ENCODE measurements at regions not wholly inside any gene's neighbourhood (a gene's known extent, or its start where the extent isn't known, plus 50 kb on each side); places are given as distances from the start of the nearest gene placed in this dataset.

DNA sequence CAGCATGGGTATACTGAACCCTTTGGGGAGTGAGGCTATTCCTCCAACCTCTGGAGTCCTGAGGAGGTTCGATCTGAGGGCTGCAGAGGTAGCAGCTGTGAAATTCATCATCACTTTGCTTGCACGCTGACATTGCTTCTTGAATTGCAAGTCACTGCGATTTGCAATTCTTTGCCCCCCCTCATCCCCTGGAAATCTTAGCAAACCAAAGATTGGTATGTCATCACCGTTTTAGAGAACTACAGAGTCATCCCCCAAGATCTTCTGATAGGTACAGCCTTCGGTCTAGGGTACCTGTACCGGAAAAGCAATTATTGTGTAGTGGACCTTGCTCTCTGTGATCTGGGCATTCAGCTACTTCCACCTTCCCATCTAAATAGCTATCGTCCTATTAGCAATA is 192.6 kb downstream of the KLF6 start:
- Histone ChIP-seq H3K4me1 (ENCODE audit: control insufficient read depth, insufficient read depth, low read length) (no peaks in the 10 kb centered on the region), H3K27ac (ENCODE audit: low read length) (no peak overlapping the region), H3K27me3 (ENCODE audit: control insufficient read depth, insufficient read depth) (no peaks in the 10 kb centered on the region), H3K9me3 (ENCODE audit: control insufficient read depth, low read length) (no peaks in the 10 kb centered on the region), H3K4me3 (ENCODE audit: low read length) (no peak overlapping the region)
- DNase-seq = no peak
- 83% methylated on average over 7 of the region's 7 CpGs for WGBS
- intact Hi-C loops (cut with DNase I) = no loop called here
- ATAC-seq = no peak

DNA sequence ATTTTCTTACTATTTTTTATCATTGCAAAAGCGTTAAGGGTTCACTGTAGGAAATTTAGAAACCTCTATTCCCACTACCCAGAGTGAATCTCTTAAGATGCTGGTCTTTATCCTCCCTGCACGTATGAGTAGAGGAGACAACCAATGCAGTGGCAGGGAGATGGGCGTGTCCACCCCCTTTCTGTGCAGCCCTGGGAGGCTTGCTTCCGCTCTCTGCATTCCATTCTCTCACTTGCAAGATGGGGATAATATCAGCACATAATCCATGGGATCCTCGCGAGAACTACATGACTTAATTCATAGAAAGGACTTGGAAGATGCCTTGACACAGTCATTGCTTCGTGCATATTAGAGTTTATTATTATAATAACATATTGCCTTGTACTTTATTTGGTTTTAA is 196.2 kb downstream of the KLF6 start:
- Histone ChIP-seq H3K27me3 (ENCODE audit: control insufficient read depth, insufficient read depth) (no peaks in the 10 kb centered on the region), H3K9me3 (ENCODE audit: control insufficient read depth, low read length) (no peaks in the 10 kb centered on the region), H3K27ac (ENCODE audit: low read length) (no peak overlapping the region), H3K4me3 (ENCODE audit: low read length) (no peak overlapping the region), H3K4me1 (ENCODE audit: control insufficient read depth, insufficient read depth, low read length) (no peaks in the 10 kb centered on the region)
- WGBS = 85% methylated on average over 7 of the region's 7 CpGs
- intact Hi-C loops (cut with DNase I) = no loop called here
- ATAC-seq (no peak), DNase-seq (no peak)

DNA sequence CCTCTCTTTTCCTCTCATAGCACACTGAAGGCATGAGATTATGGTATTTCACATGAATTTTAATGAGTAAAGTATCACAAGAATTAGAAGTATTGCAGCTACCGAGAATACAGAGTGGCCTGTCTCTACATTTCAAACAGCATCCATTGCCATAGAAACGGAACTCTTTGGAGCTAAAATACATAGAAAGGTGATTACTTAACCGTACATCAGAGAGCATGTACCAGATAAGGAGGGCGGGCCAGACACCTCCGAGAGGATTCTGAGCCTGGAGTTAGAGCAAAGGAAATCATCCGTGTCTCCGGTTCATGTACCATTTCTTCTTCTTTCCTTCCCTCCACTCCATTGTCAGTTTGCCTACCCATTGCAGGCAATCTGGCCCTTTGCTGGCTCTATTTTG is 196.7 kb downstream of the KLF6 start:
- H3K4me1 ChIP-seq (ENCODE audit: control insufficient read depth, insufficient read depth, low read length) = no peaks in the 10 kb centered on the region
- 90% methylated on average over 7 of the region's 7 CpGs for WGBS
- no peaks in the 10 kb centered on the region for H3K27me3 ChIP-seq (ENCODE audit: control insufficient read depth, insufficient read depth)
- H3K27ac ChIP-seq (ENCODE audit: low read length) = no peak overlapping the region
- intact Hi-C loops (cut with DNase I) = no loop called here
- ATAC-seq (no peak), DNase-seq (no peak)
- no peak overlapping the region for H3K4me3 ChIP-seq (ENCODE audit: low read length)
- no peaks in the 10 kb centered on the region for H3K9me3 ChIP-seq (ENCODE audit: control insufficient read depth, low read length)

DNA sequence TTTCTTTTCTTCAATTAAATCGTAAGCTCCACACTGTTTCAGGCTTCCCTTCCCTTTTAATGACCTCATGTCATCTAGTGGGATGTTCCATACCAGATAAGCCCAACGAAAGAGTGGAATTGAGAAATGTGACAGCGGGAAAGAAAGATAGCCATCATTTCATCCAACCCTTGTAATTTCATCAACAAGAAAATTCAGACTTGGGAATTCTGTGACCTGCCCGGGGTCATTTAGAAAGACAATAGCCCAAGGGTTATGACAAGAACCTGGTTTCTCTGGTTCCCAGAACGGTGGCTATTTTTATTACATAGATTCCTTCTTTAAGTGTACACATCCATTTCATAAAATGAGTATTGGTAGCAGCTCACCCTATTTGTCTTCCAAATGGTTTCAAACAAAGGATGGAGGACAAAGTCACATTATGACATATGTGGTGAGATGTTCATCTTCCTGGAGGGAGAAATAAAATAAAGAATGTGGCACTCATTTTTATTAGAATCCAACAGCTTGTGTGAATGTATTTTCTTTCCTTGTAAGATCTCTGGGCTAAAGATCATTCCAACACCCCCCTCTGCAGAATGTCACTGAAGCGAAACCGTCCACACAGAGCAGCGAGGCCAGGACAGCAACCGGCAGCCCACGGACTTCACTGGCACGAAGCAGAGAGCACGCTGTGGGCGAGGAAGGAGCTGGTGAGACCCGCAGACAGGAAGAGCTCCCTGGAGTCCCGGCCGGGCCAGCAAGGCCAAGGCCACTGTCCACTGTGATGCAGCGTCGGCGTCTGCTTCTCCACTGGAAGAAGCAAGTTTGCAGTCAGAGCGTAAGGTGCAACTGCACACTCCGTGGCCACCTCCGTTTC is 199.9 kb downstream of the KLF6 start:
- DNase-seq (peak in 1 of 3 donors; percentile 35), ATAC-seq (no peak)
- intact Hi-C loops (cut with DNase I) = no loop called here
- H3K27me3 ChIP-seq (ENCODE audit: control insufficient read depth, insufficient read depth) = no peaks in the 10 kb centered on the region
- H3K27ac ChIP-seq (ENCODE audit: low read length) = no peak overlapping the region
- no peaks in the 10 kb centered on the region for H3K9me3 ChIP-seq (ENCODE audit: control insufficient read depth, low read length)
- no peak overlapping the region for H3K4me3 ChIP-seq (ENCODE audit: low read length)
- H3K4me1 ChIP-seq (ENCODE audit: control insufficient read depth, insufficient read depth, low read length) = peaks cover 2% of the 10 kb centered on the region
- 83% methylated on average over 22 of the region's 22 CpGs for WGBS

GRCh38 chr10:3580565-3580964 is 204.4 kb downstream of the KLF6 start:
- no peak overlapping the region for H3K4me3 ChIP-seq (ENCODE audit: low read length)
- no peaks in the 10 kb centered on the region for H3K27me3 ChIP-seq (ENCODE audit: control insufficient read depth, insufficient read depth)
- ATAC-seq = no peak
- WGBS = 89% methylated on average over 8 of the region's 8 CpGs
- DNase-seq = no peak
- H3K9me3 ChIP-seq (ENCODE audit: control insufficient read depth, low read length) = no peaks in the 10 kb centered on the region
- no peak overlapping the region for H3K27ac ChIP-seq (ENCODE audit: low read length)
- intact Hi-C loops (cut with DNase I) = no loop called here
- peaks cover 2% of the 10 kb centered on the region for H3K4me1 ChIP-seq (ENCODE audit: control insufficient read depth, insufficient read depth, low read length)

DNA sequence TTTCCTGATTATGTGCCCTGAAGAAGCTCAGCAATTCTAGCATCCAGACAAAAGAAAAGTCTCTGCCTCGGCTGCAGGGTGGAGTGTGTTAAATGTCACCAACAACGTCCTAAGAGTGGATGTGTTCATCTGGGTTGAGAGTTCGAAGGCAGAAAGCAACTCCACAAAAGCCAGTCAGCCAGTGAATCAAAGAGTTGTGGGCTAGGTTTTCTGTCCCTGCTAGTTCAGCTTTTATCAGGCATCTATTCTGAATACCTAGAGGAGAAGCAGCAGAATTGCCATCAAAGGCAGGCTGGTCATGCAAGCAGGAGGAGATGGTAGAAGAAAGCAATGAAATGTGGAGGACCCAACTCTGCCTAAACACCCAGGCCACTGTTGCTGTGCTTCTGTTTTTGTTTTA is 205.2 kb downstream of the KLF6 start:
- Histone ChIP-seq H3K27ac (ENCODE audit: low read length) (no peak overlapping the region), H3K27me3 (ENCODE audit: control insufficient read depth, insufficient read depth) (no peaks in the 10 kb centered on the region), H3K9me3 (ENCODE audit: control insufficient read depth, low read length) (no peaks in the 10 kb centered on the region), H3K4me3 (ENCODE audit: low read length) (no peak overlapping the region), H3K4me1 (ENCODE audit: control insufficient read depth, insufficient read depth, low read length) (peaks cover 2% of the 10 kb centered on the region)
- 16% methylated on average over 3 of the region's 3 CpGs for WGBS
- DNase-seq = no peak
- ATAC-seq = no peak
- intact Hi-C loops (cut with DNase I) = no loop called here

DNA sequence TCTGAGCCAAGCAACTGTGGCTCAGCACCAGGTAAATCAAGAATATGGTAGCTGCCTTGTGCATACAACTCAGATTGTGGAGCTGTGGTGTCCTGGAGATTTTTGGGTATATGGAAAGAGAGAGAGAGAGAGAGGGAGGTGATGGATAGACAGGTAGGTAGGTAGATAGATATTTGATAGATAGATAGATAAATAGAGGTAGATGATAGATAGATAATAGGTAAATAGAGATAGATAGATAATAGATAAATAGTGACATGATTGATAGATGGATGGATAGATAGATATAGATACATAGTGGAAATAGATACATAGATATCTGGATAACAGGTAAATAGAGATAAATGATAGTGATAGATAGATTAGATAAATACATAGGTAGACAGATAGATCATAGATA is 206.3 kb downstream of the KLF6 start:
- intact Hi-C loops (cut with DNase I) = no loop called here
- Histone ChIP-seq H3K27ac (ENCODE audit: low read length) (no peak overlapping the region), H3K4me3 (ENCODE audit: low read length) (no peak overlapping the region), H3K4me1 (ENCODE audit: control insufficient read depth, insufficient read depth, low read length) (peaks cover 2% of the 10 kb centered on the region), H3K9me3 (ENCODE audit: control insufficient read depth, low read length) (no peaks in the 10 kb centered on the region), H3K27me3 (ENCODE audit: control insufficient read depth, insufficient read depth) (no peaks in the 10 kb centered on the region)
- DNase-seq (no peak), ATAC-seq (no peak)

- H3K27me3 ChIP-seq (ENCODE audit: control insufficient read depth, insufficient read depth) = no peaks in the 10 kb centered on the region
- WGBS = 73% methylated on average over 3 of the region's 3 CpGs
- peaks cover 2% of the 10 kb centered on the region for H3K4me1 ChIP-seq (ENCODE audit: control insufficient read depth, insufficient read depth, low read length)
- H3K4me3 ChIP-seq (ENCODE audit: low read length) = no peak overlapping the region
- intact Hi-C loops (cut with DNase I) = no loop called here
- H3K9me3 ChIP-seq (ENCODE audit: control insufficient read depth, low read length) = no peaks in the 10 kb centered on the region
- no peak for ATAC-seq
- DNase-seq = peak in 1 of 3 donors; percentile 27
- no peak overlapping the region for H3K27ac ChIP-seq (ENCODE audit: low read length)
Observed at GRCh38 chr10:3578159-3578558, 206.8 kb downstream of the KLF6 start.

GRCh38 chr10:3574451-3574850 is 210.6 kb downstream of the KLF6 start:
- WGBS = 31% methylated on average over 10 of the region's 10 CpGs
- Histone ChIP-seq H3K27ac (ENCODE audit: low read length) (peak overlapping the region; percentile 97), H3K9me3 (ENCODE audit: control insufficient read depth, low read length) (no peaks in the 10 kb centered on the region), H3K27me3 (ENCODE audit: control insufficient read depth, insufficient read depth) (no peaks in the 10 kb centered on the region), H3K4me3 (ENCODE audit: low read length) (no peak overlapping the region), H3K4me1 (ENCODE audit: control insufficient read depth, insufficient read depth, low read length) (peaks cover 8% of the 10 kb centered on the region)
- DNase-seq (no peak), ATAC-seq (peak; percentile 73 to 86)
- intact Hi-C loops (cut with DNase I) = no loop called here

GRCh38 chr10:3573498-3573897 is 211.5 kb downstream of the KLF6 start:
- WGBS = 63% methylated on average over 8 of the region's 8 CpGs
- Histone ChIP-seq H3K4me1 (ENCODE audit: control insufficient read depth, insufficient read depth, low read length) (peaks cover 8% of the 10 kb centered on the region), H3K9me3 (ENCODE audit: control insufficient read depth, low read length) (no peaks in the 10 kb centered on the region), H3K27ac (ENCODE audit: low read length) (peak overlapping the region; percentile 76), H3K4me3 (ENCODE audit: low read length) (no peak overlapping the region), H3K27me3 (ENCODE audit: control insufficient read depth, insufficient read depth) (no peaks in the 10 kb centered on the region)
- intact Hi-C loops (cut with DNase I) = no loop called here
- ATAC-seq (peak in 1 of 2 donors; percentile 38), DNase-seq (no peak)

GRCh38 chr10:3571310-3571825 is 213.6 kb downstream of the KLF6 start:
- intact Hi-C loops (cut with DNase I) = no loop called here
- ATAC-seq (no peak), DNase-seq (no peak)
- peaks cover 8% of the 10 kb centered on the region for H3K4me1 ChIP-seq (ENCODE audit: control insufficient read depth, insufficient read depth, low read length)
- WGBS = 85% methylated on average over 14 of the region's 14 CpGs
- H3K27ac ChIP-seq (ENCODE audit: low read length) = no peak overlapping the region
- H3K4me3 ChIP-seq (ENCODE audit: low read length) = no peak overlapping the region
- no peaks in the 10 kb centered on the region for H3K9me3 ChIP-seq (ENCODE audit: control insufficient read depth, low read length)
- H3K27me3 ChIP-seq (ENCODE audit: control insufficient read depth, insufficient read depth) = no peaks in the 10 kb centered on the region
